ENCODE measurements at regions not wholly inside any gene's neighbourhood (a gene's known extent, or its start where the extent isn't known, plus 50 kb on each side); places are given as distances from the start of the nearest gene placed in this dataset.

- Histone ChIP-seq H3K27ac (no peak overlapping the region), H3K79me2 (no peaks in the 10 kb centered on the region), H3K4me2 (ENCODE audit: low read length) (no peak overlapping the region), H3K4me1 (no peaks in the 10 kb centered on the region), H3K9me3 (ENCODE audit: control insufficient read depth, low read length) (no peaks in the 10 kb centered on the region), H2AFZ (no peak overlapping the region), H3K27me3 (ENCODE audit: control insufficient read depth, insufficient read depth, low read length) (no peaks in the 10 kb centered on the region), H3K4me3 (ENCODE audit: low read depth, low read length) (no peak overlapping the region), H3K36me3 (ENCODE audit: control insufficient read depth, insufficient read depth, low read length) (no peaks in the 10 kb centered on the region), H3K9ac (no peak overlapping the region)
- TF ChIP-seq, protein P1, sequence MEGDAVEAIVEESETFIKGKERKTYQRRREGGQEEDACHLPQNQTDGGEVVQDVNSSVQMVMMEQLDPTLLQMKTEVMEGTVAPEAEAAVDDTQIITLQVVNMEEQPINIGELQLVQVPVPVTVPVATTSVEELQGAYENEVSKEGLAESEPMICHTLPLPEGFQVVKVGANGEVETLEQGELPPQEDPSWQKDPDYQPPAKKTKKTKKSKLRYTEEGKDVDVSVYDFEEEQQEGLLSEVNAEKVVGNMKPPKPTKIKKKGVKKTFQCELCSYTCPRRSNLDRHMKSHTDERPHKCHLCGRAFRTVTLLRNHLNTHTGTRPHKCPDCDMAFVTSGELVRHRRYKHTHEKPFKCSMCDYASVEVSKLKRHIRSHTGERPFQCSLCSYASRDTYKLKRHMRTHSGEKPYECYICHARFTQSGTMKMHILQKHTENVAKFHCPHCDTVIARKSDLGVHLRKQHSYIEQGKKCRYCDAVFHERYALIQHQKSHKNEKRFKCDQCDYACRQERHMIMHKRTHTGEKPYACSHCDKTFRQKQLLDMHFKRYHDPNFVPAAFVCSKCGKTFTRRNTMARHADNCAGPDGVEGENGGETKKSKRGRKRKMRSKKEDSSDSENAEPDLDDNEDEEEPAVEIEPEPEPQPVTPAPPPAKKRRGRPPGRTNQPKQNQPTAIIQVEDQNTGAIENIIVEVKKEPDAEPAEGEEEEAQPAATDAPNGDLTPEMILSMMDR (IDR thresholded peaks at IDR 0.05) = no peak
Measured at GRCh38 chr4:160257318-160257717, 1154.4 kb downstream of the RAPGEF2 start.

GRCh38 chr4:160265014-160265413 is 1162.1 kb downstream of the RAPGEF2 start:
- H2AFZ ChIP-seq = no peak overlapping the region
- no peaks in the 10 kb centered on the region for H3K36me3 ChIP-seq (ENCODE audit: control insufficient read depth, insufficient read depth, low read length)
- no peaks in the 10 kb centered on the region for H3K79me2 ChIP-seq
- H3K4me3 ChIP-seq (ENCODE audit: low read depth, low read length) = no peak overlapping the region
- no peak overlapping the region for H3K27ac ChIP-seq
- no peaks in the 10 kb centered on the region for H3K4me1 ChIP-seq
- H3K9ac ChIP-seq = no peak overlapping the region
- H3K9me3 ChIP-seq (ENCODE audit: control insufficient read depth, low read length) = no peaks in the 10 kb centered on the region
- H3K27me3 ChIP-seq (ENCODE audit: control insufficient read depth, insufficient read depth, low read length) = no peaks in the 10 kb centered on the region
- TF ChIP-seq, protein P1 (IDR thresholded peaks at IDR 0.05) = no peak
- no peak overlapping the region for H3K4me2 ChIP-seq (ENCODE audit: low read length)

DNA sequence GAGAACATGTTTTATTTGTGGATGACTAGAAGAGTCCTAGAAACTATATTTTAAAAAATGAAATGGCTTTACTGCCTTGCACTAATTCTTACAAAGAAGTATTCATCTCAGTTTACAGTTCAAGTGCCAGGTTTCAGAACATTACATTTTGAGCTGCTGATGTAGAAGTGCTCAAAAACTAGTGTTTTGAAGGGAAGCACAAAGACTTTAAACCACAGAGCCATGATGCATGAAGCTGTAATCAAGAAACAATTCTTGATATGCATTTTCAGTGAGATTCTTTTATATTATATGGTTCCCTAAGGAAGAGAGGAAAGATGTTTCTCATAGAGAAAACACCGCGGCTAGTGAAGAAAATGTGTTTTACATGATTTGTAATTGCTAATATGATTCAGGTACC is 1163.0 kb downstream of the RAPGEF2 start:
- Histone ChIP-seq H3K4me3 (ENCODE audit: low read depth, low read length) (no peak overlapping the region), H3K36me3 (ENCODE audit: control insufficient read depth, insufficient read depth, low read length) (no peaks in the 10 kb centered on the region), H3K79me2 (no peaks in the 10 kb centered on the region), H3K4me1 (no peaks in the 10 kb centered on the region), H3K27ac (no peak overlapping the region), H3K4me2 (ENCODE audit: low read length) (no peak overlapping the region), H3K9ac (no peak overlapping the region), H2AFZ (no peak overlapping the region), H3K27me3 (ENCODE audit: control insufficient read depth, insufficient read depth, low read length) (no peaks in the 10 kb centered on the region), H3K9me3 (ENCODE audit: control insufficient read depth, low read length) (no peaks in the 10 kb centered on the region)
- TF ChIP-seq, protein P1 (IDR thresholded peaks at IDR 0.05) = no peak

GRCh38 chr4:160276785-160277325 is 1174.0 kb downstream of the RAPGEF2 start:
- Histone ChIP-seq H3K4me2 (ENCODE audit: low read length) (no peak overlapping the region), H3K9me3 (ENCODE audit: control insufficient read depth, low read length) (peaks cover 2% of the 10 kb centered on the region), H3K27ac (no peak overlapping the region), H3K4me1 (no peaks in the 10 kb centered on the region), H3K36me3 (ENCODE audit: control insufficient read depth, insufficient read depth, low read length) (no peaks in the 10 kb centered on the region), H3K79me2 (no peaks in the 10 kb centered on the region), H3K4me3 (ENCODE audit: low read depth, low read length) (no peak overlapping the region), H3K9ac (no peak overlapping the region), H2AFZ (no peak overlapping the region), H3K27me3 (ENCODE audit: control insufficient read depth, insufficient read depth, low read length) (no peaks in the 10 kb centered on the region)
- TF ChIP-seq, protein P1 (IDR thresholded peaks at IDR 0.05) = no peak

- no peak overlapping the region for H3K4me2 ChIP-seq (ENCODE audit: low read length)
Measured at GRCh38 chr4:160283081-160283480, 1180.2 kb downstream of the RAPGEF2 start.

More at GRCh38 chr4:160283081-160283480, 1180.2 kb downstream of the RAPGEF2 start:
- H3K9ac ChIP-seq = no peak overlapping the region
- no peaks in the 10 kb centered on the region for H3K4me1 ChIP-seq
- no peaks in the 10 kb centered on the region for H3K36me3 ChIP-seq (ENCODE audit: control insufficient read depth, insufficient read depth, low read length)
- no peak overlapping the region for H3K27ac ChIP-seq
- no peaks in the 10 kb centered on the region for H3K79me2 ChIP-seq
- TF ChIP-seq, protein P1 (IDR thresholded peaks at IDR 0.05) = no peak
- H3K4me3 ChIP-seq (ENCODE audit: low read depth, low read length) = no peak overlapping the region
- H3K9me3 ChIP-seq (ENCODE audit: control insufficient read depth, low read length) = no peaks in the 10 kb centered on the region
- H2AFZ ChIP-seq = no peak overlapping the region
- H3K27me3 ChIP-seq (ENCODE audit: control insufficient read depth, insufficient read depth, low read length) = no peaks in the 10 kb centered on the region

Data from parathyroid adenoma (tissue), 2 donors.